ENCODE measurements at regions not wholly inside any gene's neighbourhood (a gene's known extent, or its start where the extent isn't known, plus 50 kb on each side); places are given as distances from the start of the nearest gene placed in this dataset.

GRCh38 chr6:48552905-48553304 is 441.9 kb upstream of the PTCHD4 start:
- DNase-seq (ENCODE audit: low read depth in 1 of 2, low spot score in 1 of 2), result no peak
- Histone ChIP-seq H3K27ac (replicated peaks) (no peak overlapping the region), H3K4me3 (replicated peaks; ENCODE audit: insufficient read depth, low read length) (no peak overlapping the region), H3K27me3 (ENCODE audit: insufficient read depth, poor library complexity, severe bottlenecking) (no peaks in the 10 kb centered on the region)
- TF ChIP-seq, protein P1, sequence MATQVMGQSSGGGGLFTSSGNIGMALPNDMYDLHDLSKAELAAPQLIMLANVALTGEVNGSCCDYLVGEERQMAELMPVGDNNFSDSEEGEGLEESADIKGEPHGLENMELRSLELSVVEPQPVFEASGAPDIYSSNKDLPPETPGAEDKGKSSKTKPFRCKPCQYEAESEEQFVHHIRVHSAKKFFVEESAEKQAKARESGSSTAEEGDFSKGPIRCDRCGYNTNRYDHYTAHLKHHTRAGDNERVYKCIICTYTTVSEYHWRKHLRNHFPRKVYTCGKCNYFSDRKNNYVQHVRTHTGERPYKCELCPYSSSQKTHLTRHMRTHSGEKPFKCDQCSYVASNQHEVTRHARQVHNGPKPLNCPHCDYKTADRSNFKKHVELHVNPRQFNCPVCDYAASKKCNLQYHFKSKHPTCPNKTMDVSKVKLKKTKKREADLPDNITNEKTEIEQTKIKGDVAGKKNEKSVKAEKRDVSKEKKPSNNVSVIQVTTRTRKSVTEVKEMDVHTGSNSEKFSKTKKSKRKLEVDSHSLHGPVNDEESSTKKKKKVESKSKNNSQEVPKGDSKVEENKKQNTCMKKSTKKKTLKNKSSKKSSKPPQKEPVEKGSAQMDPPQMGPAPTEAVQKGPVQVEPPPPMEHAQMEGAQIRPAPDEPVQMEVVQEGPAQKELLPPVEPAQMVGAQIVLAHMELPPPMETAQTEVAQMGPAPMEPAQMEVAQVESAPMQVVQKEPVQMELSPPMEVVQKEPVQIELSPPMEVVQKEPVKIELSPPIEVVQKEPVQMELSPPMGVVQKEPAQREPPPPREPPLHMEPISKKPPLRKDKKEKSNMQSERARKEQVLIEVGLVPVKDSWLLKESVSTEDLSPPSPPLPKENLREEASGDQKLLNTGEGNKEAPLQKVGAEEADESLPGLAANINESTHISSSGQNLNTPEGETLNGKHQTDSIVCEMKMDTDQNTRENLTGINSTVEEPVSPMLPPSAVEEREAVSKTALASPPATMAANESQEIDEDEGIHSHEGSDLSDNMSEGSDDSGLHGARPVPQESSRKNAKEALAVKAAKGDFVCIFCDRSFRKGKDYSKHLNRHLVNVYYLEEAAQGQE (IDR thresholded peaks at IDR 0.05; ENCODE audit: insufficient replicate concordance, low read depth), result no peak
- TF ChIP-seq, protein P2, sequence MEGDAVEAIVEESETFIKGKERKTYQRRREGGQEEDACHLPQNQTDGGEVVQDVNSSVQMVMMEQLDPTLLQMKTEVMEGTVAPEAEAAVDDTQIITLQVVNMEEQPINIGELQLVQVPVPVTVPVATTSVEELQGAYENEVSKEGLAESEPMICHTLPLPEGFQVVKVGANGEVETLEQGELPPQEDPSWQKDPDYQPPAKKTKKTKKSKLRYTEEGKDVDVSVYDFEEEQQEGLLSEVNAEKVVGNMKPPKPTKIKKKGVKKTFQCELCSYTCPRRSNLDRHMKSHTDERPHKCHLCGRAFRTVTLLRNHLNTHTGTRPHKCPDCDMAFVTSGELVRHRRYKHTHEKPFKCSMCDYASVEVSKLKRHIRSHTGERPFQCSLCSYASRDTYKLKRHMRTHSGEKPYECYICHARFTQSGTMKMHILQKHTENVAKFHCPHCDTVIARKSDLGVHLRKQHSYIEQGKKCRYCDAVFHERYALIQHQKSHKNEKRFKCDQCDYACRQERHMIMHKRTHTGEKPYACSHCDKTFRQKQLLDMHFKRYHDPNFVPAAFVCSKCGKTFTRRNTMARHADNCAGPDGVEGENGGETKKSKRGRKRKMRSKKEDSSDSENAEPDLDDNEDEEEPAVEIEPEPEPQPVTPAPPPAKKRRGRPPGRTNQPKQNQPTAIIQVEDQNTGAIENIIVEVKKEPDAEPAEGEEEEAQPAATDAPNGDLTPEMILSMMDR (IDR thresholded peaks at IDR 0.05; ENCODE audit: insufficient read depth, low read length), result no peak
- no peak for TF ChIP-seq GABPA (IDR thresholded peaks at IDR 0.05; ENCODE audit: low read depth)
- no peak for TF ChIP-seq POLR2AphosphoS5 (IDR thresholded peaks at IDR 0.05; ENCODE audit: low read depth)
- TF ChIP-seq SPI1 (IDR thresholded peaks at IDR 0.05; ENCODE audit: borderline replicate concordance, low read depth), result no peak

GRCh38 chr6:48550603-48551002 is 439.6 kb upstream of the PTCHD4 start:
- no peaks in the 10 kb centered on the region for H3K27me3 ChIP-seq (ENCODE audit: insufficient read depth, poor library complexity, severe bottlenecking)
- no peak for DNase-seq (ENCODE audit: low read depth in 1 of 2, low spot score in 1 of 2)
- no peak overlapping the region for H3K4me3 ChIP-seq (replicated peaks; ENCODE audit: insufficient read depth, low read length)
- no peak overlapping the region for H3K27ac ChIP-seq (replicated peaks)
- no peak for TF ChIP-seq GABPA (IDR thresholded peaks at IDR 0.05; ENCODE audit: low read depth)

GRCh38 chr6:48542191-48542590 is 431.2 kb upstream of the PTCHD4 start:
- TF ChIP-seq, protein P1 (IDR thresholded peaks at IDR 0.05; ENCODE audit: insufficient replicate concordance, low read depth), result no peak
- no peak overlapping the region for H3K4me3 ChIP-seq (replicated peaks; ENCODE audit: insufficient read depth, low read length)
- H3K27me3 ChIP-seq (ENCODE audit: insufficient read depth, poor library complexity, severe bottlenecking), result no peaks in the 10 kb centered on the region
- no peak overlapping the region for H3K27ac ChIP-seq (replicated peaks)
- no peak for DNase-seq (ENCODE audit: low read depth in 1 of 2, low spot score in 1 of 2)

DNA sequence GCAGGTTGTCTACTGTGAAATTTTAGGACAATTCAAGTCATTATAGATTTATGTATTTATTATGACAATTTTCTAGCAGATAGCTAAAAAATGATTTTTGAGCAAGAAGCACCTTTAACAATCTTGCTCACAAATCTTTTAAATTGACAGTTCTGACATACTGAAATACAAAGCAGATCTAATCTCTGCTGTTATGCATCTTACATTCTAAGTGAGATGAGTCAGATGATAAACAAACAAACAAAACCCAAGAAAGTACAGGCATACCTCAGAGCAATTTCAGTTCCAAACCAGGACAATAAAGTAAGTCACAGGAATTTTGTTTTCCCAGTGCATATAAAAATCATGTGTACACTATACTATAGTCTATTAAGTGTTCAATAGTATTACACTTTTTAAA is 430.7 kb upstream of the PTCHD4 start:
- no peak for DNase-seq (ENCODE audit: low read depth in 1 of 2, low spot score in 1 of 2)

More for the DNA sequence above, 430.7 kb upstream of the PTCHD4 start:
- Histone ChIP-seq H3K27ac (replicated peaks) (no peak overlapping the region), H3K4me3 (replicated peaks; ENCODE audit: insufficient read depth, low read length) (no peak overlapping the region), H3K27me3 (ENCODE audit: insufficient read depth, poor library complexity, severe bottlenecking) (no peaks in the 10 kb centered on the region)
- no peak for TF ChIP-seq GABPA (IDR thresholded peaks at IDR 0.05; ENCODE audit: low read depth)
- TF ChIP-seq, protein P2 (IDR thresholded peaks at IDR 0.05; ENCODE audit: insufficient read depth, low read length), result no peak
- no peak for TF ChIP-seq SPI1 (IDR thresholded peaks at IDR 0.05; ENCODE audit: borderline replicate concordance, low read depth)
- TF ChIP-seq, protein P1 (IDR thresholded peaks at IDR 0.05; ENCODE audit: insufficient replicate concordance, low read depth), result no peak
- TF ChIP-seq POLR2AphosphoS5 (IDR thresholded peaks at IDR 0.05; ENCODE audit: low read depth), result no peak
